ENCODE measurements at regions not wholly inside any gene's neighbourhood (a gene's known extent, or its start where the extent isn't known, plus 50 kb on each side); places are given as distances from the start of the nearest gene placed in this dataset.

DNA sequence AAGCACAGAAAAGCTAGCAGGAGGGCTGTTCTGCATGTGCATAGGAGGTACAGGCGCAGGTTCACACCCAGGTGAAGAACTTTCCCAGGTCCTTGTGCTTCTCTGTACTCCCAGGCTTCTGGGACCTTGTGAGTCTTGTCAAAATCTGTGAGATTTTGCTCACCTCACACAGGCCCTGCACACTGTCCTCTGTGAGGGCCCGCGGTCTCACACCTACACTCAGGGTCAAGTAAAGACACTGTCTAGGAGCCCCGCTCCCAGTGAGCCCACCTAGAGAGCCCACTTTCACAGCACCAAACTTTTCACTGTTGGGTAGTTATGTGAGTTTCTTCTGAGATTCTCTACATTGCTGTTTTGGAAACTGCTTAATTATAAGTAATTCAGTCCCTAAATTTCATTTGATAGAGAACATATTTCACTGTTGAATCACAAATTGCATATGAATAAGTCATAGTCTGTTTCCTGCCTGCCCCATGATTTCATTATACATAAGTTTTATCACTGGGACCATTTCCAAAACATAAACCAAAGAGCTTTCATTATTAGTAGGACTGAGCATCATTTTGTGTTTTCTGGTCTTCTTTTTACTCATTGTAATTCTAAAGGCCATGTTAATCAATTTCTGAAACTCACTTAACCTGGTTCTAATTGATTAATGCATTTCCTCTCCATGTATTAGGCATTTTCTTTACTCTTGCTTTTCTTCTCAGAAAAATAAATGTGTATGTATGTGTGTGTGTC is 234.2 kb upstream of the SPOPL start:
- Histone ChIP-seq H3K9ac (no peak overlapping the region), H2AFZ (peak overlapping the region; percentile 25), H3K4me1 (ENCODE audit: insufficient read depth) (peaks cover 40% of the 10 kb centered on the region), H3K9me2 (ENCODE audit: insufficient read depth) (no peaks in the 10 kb centered on the region), H3K4me2 (ENCODE audit: unreplicated experiment) (peak overlapping the region; percentile 45), H3K4me3 (peak overlapping the region; percentile 1; the same call in 1 of the 2 replicates), H4K20me1 (ENCODE audit: insufficient read depth) (no peaks in the 10 kb centered on the region), H3K9me3 (ENCODE audit: low read depth) (no peaks in the 10 kb centered on the region), H3K27me3 (replicated peaks; ENCODE audit: insufficient read depth) (no peaks in the 10 kb centered on the region), H3K79me2 (ENCODE audit: insufficient read depth) (no peaks in the 10 kb centered on the region), H3K36me3 (ENCODE audit: low read depth) (no peaks in the 10 kb centered on the region), H3F3A (ENCODE audit: insufficient read depth) (peaks cover 18% of the 10 kb centered on the region; the same call in 1 of the 2 replicates), H3K27ac (0 out of 2 replicates have a peak overlapping the region, but pooled peaks have one; percentile 13)
- no peak for TF ChIP-seq EZH2 (IDR thresholded peaks at IDR 0.05; ENCODE audit: insufficient read depth, poor library complexity, severe bottlenecking)
- DNase-seq: peak; percentile 73
- in situ Hi-C loops (cut with MboI): no loop called here
- 73 to 75% methylated on average over 4 of the region's 4 CpGs for WGBS, 2 experiments (ENCODE audit: low coverage in 1 of 2, low lambda C conversion rate in 2 of 2, missing lambda C conversion rate in 2 of 2)

- H3K36me3 ChIP-seq (ENCODE audit: low read depth): no peaks in the 10 kb centered on the region
- TF ChIP-seq EZH2phosphoT487 (IDR thresholded peaks at IDR 0.05; ENCODE audit: insufficient read depth, low read depth): no peak
- TF ChIP-seq EZH2 (IDR thresholded peaks at IDR 0.05; ENCODE audit: insufficient read depth, poor library complexity, severe bottlenecking): no peak
- H3K4me2 ChIP-seq (ENCODE audit: unreplicated experiment): peak overlapping the region; percentile 45
- peak overlapping the region; percentile 25; the same call in 1 of the 2 replicates for H2AFZ ChIP-seq
- H3K9ac ChIP-seq: no peak overlapping the region
- no peaks in the 10 kb centered on the region for H3K79me2 ChIP-seq (ENCODE audit: insufficient read depth)
- peaks cover 18% of the 10 kb centered on the region; the same call in 1 of the 2 replicates for H3F3A ChIP-seq (ENCODE audit: insufficient read depth)
- H3K27ac ChIP-seq: 0 out of 2 replicates have a peak overlapping the region, but pooled peaks have one; percentile 13
- no peaks in the 10 kb centered on the region for H3K27me3 ChIP-seq (replicated peaks; ENCODE audit: insufficient read depth)
- no peaks in the 10 kb centered on the region for H3K9me2 ChIP-seq (ENCODE audit: insufficient read depth)
- DNase-seq: no peak
- in situ Hi-C loops (cut with MboI): no loop called here
- no peaks in the 10 kb centered on the region for H4K20me1 ChIP-seq (ENCODE audit: insufficient read depth)
- no peaks in the 10 kb centered on the region for H3K9me3 ChIP-seq (ENCODE audit: low read depth)
- H3K4me3 ChIP-seq: peak overlapping the region; percentile 1; the same call in 1 of the 2 replicates
- H3K4me1 ChIP-seq (ENCODE audit: insufficient read depth): peaks cover 40% of the 10 kb centered on the region
Measured at GRCh38 chr2:138267902-138268254, 233.7 kb upstream of the SPOPL start.

DNA sequence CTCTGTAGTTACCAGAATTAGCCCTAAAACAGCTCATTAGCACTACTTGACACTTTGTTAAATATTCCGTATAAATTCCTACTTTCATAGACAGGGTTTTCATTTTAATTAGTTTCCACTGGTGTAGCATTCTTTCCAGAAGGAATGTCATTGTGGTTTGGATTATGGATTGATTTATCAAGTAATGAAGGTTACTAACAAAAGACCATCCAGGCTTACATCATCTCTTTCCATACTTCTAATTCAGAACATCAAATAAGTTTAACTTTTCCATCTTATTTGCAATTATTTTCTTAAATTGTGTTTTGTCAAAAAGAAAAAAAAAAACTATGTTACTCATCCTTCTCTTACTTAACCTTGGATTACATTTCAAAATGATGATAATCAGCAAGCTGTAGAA is 231.8 kb upstream of the SPOPL start:
- no peaks in the 10 kb centered on the region for H3K79me2 ChIP-seq (ENCODE audit: insufficient read depth)
- in situ Hi-C loops (cut with MboI): no loop called here
- no peaks in the 10 kb centered on the region for H4K20me1 ChIP-seq (ENCODE audit: insufficient read depth)
- no peaks in the 10 kb centered on the region for H3K9me3 ChIP-seq (ENCODE audit: low read depth)
- no peak overlapping the region for H3K9ac ChIP-seq
- H3K4me2 ChIP-seq (ENCODE audit: unreplicated experiment): peak overlapping the region; percentile 34
- peaks cover 28% of the 10 kb centered on the region for H3F3A ChIP-seq (ENCODE audit: insufficient read depth)
- WGBS, 2 experiments (ENCODE audit: low coverage in 1 of 2, low lambda C conversion rate in 2 of 2, missing lambda C conversion rate in 2 of 2): 14 to 16% methylated on average over 1 of the region's 1 CpG
- no peaks in the 10 kb centered on the region for H3K9me2 ChIP-seq (ENCODE audit: insufficient read depth)
- H3K27ac ChIP-seq: no peak overlapping the region
- no peak overlapping the region for H3K4me3 ChIP-seq
- H2AFZ ChIP-seq: no peak overlapping the region
- H3K27me3 ChIP-seq (replicated peaks; ENCODE audit: insufficient read depth): no peaks in the 10 kb centered on the region
- H3K36me3 ChIP-seq (ENCODE audit: low read depth): no peaks in the 10 kb centered on the region
- TF ChIP-seq EZH2phosphoT487 (IDR thresholded peaks at IDR 0.05; ENCODE audit: insufficient read depth, low read depth) (no peak), EZH2 (IDR thresholded peaks at IDR 0.05; ENCODE audit: insufficient read depth, poor library complexity, severe bottlenecking) (no peak)
- peak; percentile 28 for DNase-seq
- peaks cover 50% of the 10 kb centered on the region for H3K4me1 ChIP-seq (ENCODE audit: insufficient read depth)

GRCh38 chr2:138271467-138271866 is 230.1 kb upstream of the SPOPL start:
- in situ Hi-C loops (cut with MboI): no loop called here
- TF ChIP-seq EZH2 (IDR thresholded peaks at IDR 0.05; ENCODE audit: insufficient read depth, poor library complexity, severe bottlenecking): no peak
- TF ChIP-seq EZH2phosphoT487 (IDR thresholded peaks at IDR 0.05; ENCODE audit: insufficient read depth, low read depth): no peak
- 70 to 71% methylated on average over 7 of the region's 7 CpGs for WGBS, 2 experiments (ENCODE audit: low coverage in 1 of 2, low lambda C conversion rate in 2 of 2, missing lambda C conversion rate in 2 of 2)

More at GRCh38 chr2:138271467-138271866, 230.1 kb upstream of the SPOPL start:
- Histone ChIP-seq H3K9me2 (ENCODE audit: insufficient read depth) (no peaks in the 10 kb centered on the region), H2AFZ (no peak overlapping the region), H3K27me3 (replicated peaks; ENCODE audit: insufficient read depth) (no peaks in the 10 kb centered on the region), H3K4me1 (ENCODE audit: insufficient read depth) (peaks cover 59% of the 10 kb centered on the region), H3K4me3 (no peak overlapping the region), H3K9ac (no peak overlapping the region), H3K4me2 (ENCODE audit: unreplicated experiment) (no peak overlapping the region), H3F3A (ENCODE audit: insufficient read depth) (peaks cover 34% of the 10 kb centered on the region), H3K9me3 (ENCODE audit: low read depth) (no peaks in the 10 kb centered on the region), H3K27ac (no peak overlapping the region), H3K36me3 (ENCODE audit: low read depth) (no peaks in the 10 kb centered on the region), H3K79me2 (ENCODE audit: insufficient read depth) (no peaks in the 10 kb centered on the region), H4K20me1 (ENCODE audit: insufficient read depth) (no peaks in the 10 kb centered on the region)
- DNase-seq: no peak

Data from GM23248 (cell line).